AG04449 (cell line): ENCODE measurements at regions not wholly inside any gene's neighbourhood (a gene's known extent, or its start where the extent isn't known, plus 50 kb on each side); places are given as distances from the start of the nearest gene placed in this dataset.
A peak's percentile ranks its signal among the peaks of the same experiment; 100 is the strongest.

Experiments used
- CTCF ChIA-PET: fragments of 350-600 bp; formaldehyde crosslinking; extraction: SDS; loops from one replicate; lab custom pipeline; 2021; ENCODE audit warnings: antibody characterized with exemption; lab: Yijun Ruan, JAX
- POLR2A ChIA-PET: fragments of 400-600, 350-600 bp; formaldehyde crosslinking; extraction: SDS; loops from one replicate; lab custom pipeline; 2020; ENCODE audit warnings: antibody characterized with exemption, inconsistent platforms; lab: Yijun Ruan, JAX
- DNase-seq: peaks from one replicate; pipeline ENCODE4 v3.0.0-alpha.2; 2010; ENCODE audit warnings: low read depth, low spot score
- H3K4me3 ChIP-seq: 2 replicates; pipeline ENCODE4 v1.5.1; 2011; ENCODE audit warnings: low read depth, mild to moderate bottlenecking, control low read depth, low read length
- CTCF ChIP-seq: IDR thresholded peaks from one replicate; pipeline ENCODE4 v1.5.1; 2011; ENCODE audit warnings: mild to moderate bottlenecking, moderate library complexity, low read length, control low read depth, inconsistent platforms; ENCODE audit not compliant: insufficient read depth; ENCODE audit errors: missing control alignments

- no peak for DNase-seq
- ChIA-PET CTCF (interaction anchor here (0.9 kb wide), 1 partner anchor 16 kb away, joined by 3 read pairs; no protein-coding TSS in a partner anchor), POLR2A (no interaction called here)
- TF ChIP-seq CTCF: no peak
- no peak overlapping the region for H3K4me3 ChIP-seq
Observed at GRCh38 chr4:74654230-74654681, 140.1 kb downstream of the BTC start.

- no peak for DNase-seq
- POLR2A ChIA-PET: no interaction called here
- no peak overlapping the region for H3K4me3 ChIP-seq
- no peak for TF ChIP-seq CTCF
- CTCF ChIA-PET: no interaction called here
Observed at GRCh38 chr4:74656596-74656995, 137.7 kb downstream of the BTC start.

GRCh38 chr4:74658116-74658515 lies 136.2 kb downstream of the BTC start:
- no peak overlapping the region for H3K4me3 ChIP-seq
- no peak for DNase-seq
- CTCF ChIA-PET: interaction anchor here (0.6 kb wide), 1 partner anchor 20 kb away, joined by 3 read pairs; no protein-coding TSS in a partner anchor
- POLR2A ChIA-PET: no interaction called here
- no peak for TF ChIP-seq CTCF

GRCh38 chr4:74659576-74660411 lies 134.5 kb downstream of the BTC start:
- peak; percentile 93 for DNase-seq
- no peak overlapping the region for H3K4me3 ChIP-seq
- POLR2A ChIA-PET: no interaction called here
- CTCF ChIA-PET: interaction anchor here (1.1 kb wide), 1 partner anchor 343 kb away, joined by 3 read pairs; no protein-coding TSS in a partner anchor
- no peak for TF ChIP-seq CTCF

- CTCF ChIA-PET: interaction anchor here (0.8 to 1.7 kb wide), 6 partner anchors 9 to 341 kb away, joined by 3 to 9 read pairs (median 6); no protein-coding TSS in a partner anchor
- POLR2A ChIA-PET: no interaction called here
- TF ChIP-seq CTCF: no peak
- DNase-seq: no peak
- H3K4me3 ChIP-seq: no peak overlapping the region
Observed at GRCh38 chr4:74660866-74661265, 133.5 kb downstream of the BTC start.
